Osteoblast (primary cell): ENCODE measurements at regions not wholly inside any gene's neighbourhood (a gene's known extent, or its start where the extent isn't known, plus 50 kb on each side); places are given as distances from the start of the nearest gene placed in this dataset.

ENCODE experiments used
- DNase-seq: peaks from one replicate; pipeline ENCODE4 v3.0.0; 2011; ENCODE audit warnings: low spot score, mixed read lengths; ENCODE audit not compliant: insufficient read length; ENCODE audit errors: missing footprints
- H2AFZ ChIP-seq: 2 replicates; pipeline ENCODE4 v1.6.0; 2011; ENCODE audit warnings: mild to moderate bottlenecking, low read length
- H3K27ac ChIP-seq: 2 replicates; pipeline ENCODE4 v1.5.1; 2011; ENCODE audit warnings: mild to moderate bottlenecking, low read depth, low read length, moderate library complexity
- H3K27me3 ChIP-seq: 2 replicates; pipeline ENCODE4 v1.6.0; 2012; ENCODE audit warnings: mild to moderate bottlenecking, control low read depth, inconsistent platforms, low read length, moderate library complexity; ENCODE audit not compliant: insufficient read depth
- H3K36me3 ChIP-seq: 2 replicates; pipeline ENCODE4 v1.5.1; 2011; ENCODE audit warnings: mild to moderate bottlenecking, low read length, control low read depth, moderate library complexity; ENCODE audit not compliant: insufficient read depth
- H3K4me1 ChIP-seq: 2 replicates; pipeline ENCODE4 v1.5.1; 2011; ENCODE audit warnings: mild to moderate bottlenecking, low read length, control low read depth, moderate library complexity; ENCODE audit not compliant: insufficient read depth
- H3K4me2 ChIP-seq: 2 replicates; pipeline ENCODE4 v1.6.0; 2011; ENCODE audit warnings: mild to moderate bottlenecking, low read length; ENCODE audit not compliant: insufficient read depth
- H3K4me3 ChIP-seq: fragments of 200-600 bp; sonication (generic); 3 replicates; pipeline ENCODE4 v1.5.1; 2012; ENCODE audit warnings: mild to moderate bottlenecking, low read length, inconsistent platforms; ENCODE audit not compliant: insufficient read depth
- H3K79me2 ChIP-seq: 2 replicates; pipeline ENCODE4 v1.6.0; 2012; ENCODE audit warnings: mild to moderate bottlenecking, low read length, control low read depth, inconsistent platforms; ENCODE audit not compliant: insufficient read depth
- H3K9me3 ChIP-seq: 2 replicates; pipeline ENCODE4 v1.5.1; 2011; ENCODE audit warnings: low read depth, low read length, control low read depth
- H4K20me1 ChIP-seq: 2 replicates; pipeline ENCODE4 v1.6.0; 2012; ENCODE audit warnings: mild to moderate bottlenecking, low read length, control low read depth; ENCODE audit not compliant: insufficient read depth
- TF ChIP-seq, protein P1 (sequence below): IDR thresholded peaks from 2 replicates; pipeline ENCODE4 v1.5.1; 2011; ENCODE audit warnings: mild to moderate bottlenecking, low read depth, low read length, moderate library complexity; ENCODE audit errors: extremely low read depth

DNA sequence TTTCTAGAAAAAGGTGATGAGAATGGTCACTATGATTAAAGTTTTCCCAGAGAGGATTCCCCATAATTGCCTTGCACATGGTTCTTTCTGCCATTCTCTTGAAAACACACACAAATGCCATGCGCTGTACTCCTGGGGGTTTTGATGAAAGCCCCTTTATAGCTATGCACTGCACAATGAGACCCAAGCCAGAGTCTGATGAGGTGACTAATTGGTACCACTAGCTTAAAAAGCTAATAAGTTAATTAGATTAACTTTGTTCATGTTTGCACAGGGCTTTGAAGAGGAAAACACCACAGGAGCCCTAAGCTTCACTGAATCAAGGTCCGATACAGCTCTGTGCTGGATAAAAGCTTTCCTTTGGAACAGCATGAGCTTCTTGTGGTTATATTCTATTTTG lies 132.2 kb downstream of the NKX6-1 start:
- Histone ChIP-seq H3K4me3 (no peak overlapping the region), H4K20me1 (no peaks in the 10 kb centered on the region), H3K9me3 (no peaks in the 10 kb centered on the region), H2AFZ (no peak overlapping the region), H3K27me3 (no peaks in the 10 kb centered on the region), H3K36me3 (no peaks in the 10 kb centered on the region), H3K27ac (no peak overlapping the region), H3K4me2 (no peak overlapping the region), H3K79me2 (no peaks in the 10 kb centered on the region), H3K4me1 (no peaks in the 10 kb centered on the region)
- no peak for DNase-seq
- TF ChIP-seq, protein P1, sequence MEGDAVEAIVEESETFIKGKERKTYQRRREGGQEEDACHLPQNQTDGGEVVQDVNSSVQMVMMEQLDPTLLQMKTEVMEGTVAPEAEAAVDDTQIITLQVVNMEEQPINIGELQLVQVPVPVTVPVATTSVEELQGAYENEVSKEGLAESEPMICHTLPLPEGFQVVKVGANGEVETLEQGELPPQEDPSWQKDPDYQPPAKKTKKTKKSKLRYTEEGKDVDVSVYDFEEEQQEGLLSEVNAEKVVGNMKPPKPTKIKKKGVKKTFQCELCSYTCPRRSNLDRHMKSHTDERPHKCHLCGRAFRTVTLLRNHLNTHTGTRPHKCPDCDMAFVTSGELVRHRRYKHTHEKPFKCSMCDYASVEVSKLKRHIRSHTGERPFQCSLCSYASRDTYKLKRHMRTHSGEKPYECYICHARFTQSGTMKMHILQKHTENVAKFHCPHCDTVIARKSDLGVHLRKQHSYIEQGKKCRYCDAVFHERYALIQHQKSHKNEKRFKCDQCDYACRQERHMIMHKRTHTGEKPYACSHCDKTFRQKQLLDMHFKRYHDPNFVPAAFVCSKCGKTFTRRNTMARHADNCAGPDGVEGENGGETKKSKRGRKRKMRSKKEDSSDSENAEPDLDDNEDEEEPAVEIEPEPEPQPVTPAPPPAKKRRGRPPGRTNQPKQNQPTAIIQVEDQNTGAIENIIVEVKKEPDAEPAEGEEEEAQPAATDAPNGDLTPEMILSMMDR, result no peak

DNA sequence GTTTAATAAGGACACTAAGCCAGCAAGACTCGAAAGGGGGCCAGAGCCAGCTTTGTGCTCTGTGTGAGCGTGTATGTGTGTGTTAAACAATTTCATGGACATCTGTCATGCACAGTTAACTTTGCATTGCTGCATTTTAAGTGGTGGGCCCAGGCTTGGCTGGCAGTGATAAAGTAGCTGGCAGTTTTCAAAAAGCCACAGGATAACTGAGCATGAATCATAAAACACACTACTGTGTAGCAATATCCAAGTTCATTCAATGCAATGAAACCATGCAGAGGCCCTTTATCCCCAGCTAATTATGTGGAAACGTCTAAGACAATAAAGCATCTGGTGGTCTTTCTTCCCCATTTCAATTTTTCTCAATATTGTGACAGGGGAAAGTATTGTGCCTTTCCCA lies 132.9 kb downstream of the NKX6-1 start:
- Histone ChIP-seq H3K4me3 (no peak overlapping the region), H3K27me3 (no peaks in the 10 kb centered on the region), H3K79me2 (no peaks in the 10 kb centered on the region), H3K4me1 (no peaks in the 10 kb centered on the region), H3K36me3 (no peaks in the 10 kb centered on the region), H2AFZ (no peak overlapping the region), H4K20me1 (no peaks in the 10 kb centered on the region), H3K9me3 (no peaks in the 10 kb centered on the region), H3K27ac (no peak overlapping the region), H3K4me2 (no peak overlapping the region)
- TF ChIP-seq, protein P1, result no peak
- DNase-seq, result no peak

DNA sequence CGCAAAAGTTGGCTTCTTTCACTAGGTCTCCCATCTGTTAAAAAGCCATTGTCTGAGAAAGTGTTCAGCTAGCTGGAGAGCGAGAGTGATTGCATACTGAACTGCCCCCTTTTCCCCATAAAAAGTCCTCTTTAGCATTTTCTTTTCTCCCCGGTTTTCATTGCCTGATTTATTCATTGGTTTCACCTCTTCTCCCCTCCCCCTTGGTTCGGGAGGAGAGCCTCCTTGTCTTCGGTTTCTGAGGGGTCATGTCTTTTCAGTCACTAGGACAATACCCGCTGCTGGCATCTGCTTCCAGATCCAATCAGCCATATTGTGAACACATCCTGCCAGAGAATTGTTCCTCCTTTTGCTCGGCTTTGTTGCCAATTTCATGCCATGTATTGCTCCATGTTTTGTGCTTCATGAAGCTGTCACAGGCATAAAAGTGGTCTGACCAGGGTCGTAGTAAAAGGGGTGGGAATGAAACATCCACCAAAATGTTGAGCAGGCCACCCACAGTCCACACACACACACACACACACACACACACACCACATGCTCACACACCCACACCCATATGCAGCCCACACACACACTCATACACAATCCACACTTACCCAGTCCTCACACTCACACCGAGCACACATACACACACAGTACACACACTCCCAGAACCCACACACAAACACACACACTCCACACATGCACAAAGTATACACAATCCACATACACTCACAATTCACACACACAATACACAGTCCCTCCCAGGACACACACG lies 136.0 kb downstream of the NKX6-1 start:
- H3K36me3 ChIP-seq, result no peaks in the 10 kb centered on the region
- no peak for DNase-seq
- H3K4me2 ChIP-seq, result no peak overlapping the region
- no peaks in the 10 kb centered on the region for H3K79me2 ChIP-seq
- TF ChIP-seq, protein P1, result no peak
- H3K27me3 ChIP-seq, result no peaks in the 10 kb centered on the region
- no peaks in the 10 kb centered on the region for H3K4me1 ChIP-seq
- no peak overlapping the region for H3K4me3 ChIP-seq
- H4K20me1 ChIP-seq, result no peaks in the 10 kb centered on the region
- no peak overlapping the region for H2AFZ ChIP-seq
- H3K9me3 ChIP-seq, result no peaks in the 10 kb centered on the region
- no peak overlapping the region for H3K27ac ChIP-seq

DNA sequence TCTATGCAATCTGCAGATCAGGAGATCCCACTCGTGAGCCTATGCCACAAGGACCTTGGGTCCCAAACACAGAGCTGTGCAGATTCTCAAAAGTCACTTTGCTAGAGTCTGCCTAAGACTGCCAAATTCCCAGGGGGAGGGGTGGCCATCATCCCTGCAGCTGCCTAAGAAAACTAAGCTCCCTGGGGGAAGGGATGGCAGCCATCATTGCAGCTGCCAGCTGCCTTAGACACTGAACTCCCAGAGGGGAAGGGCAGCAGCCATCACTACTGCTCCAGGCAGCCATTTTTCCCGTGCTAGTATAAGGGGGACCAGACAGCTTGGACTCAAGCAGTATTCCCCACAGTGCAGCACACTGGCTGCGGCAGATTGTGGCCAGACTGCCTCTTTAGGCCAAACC lies 156.9 kb downstream of the NKX6-1 start:
- Histone ChIP-seq H3K79me2 (no peaks in the 10 kb centered on the region), H3K9me3 (no peaks in the 10 kb centered on the region), H3K4me1 (no peaks in the 10 kb centered on the region), H3K27me3 (no peaks in the 10 kb centered on the region), H3K27ac (no peak overlapping the region), H3K36me3 (no peaks in the 10 kb centered on the region), H4K20me1 (no peaks in the 10 kb centered on the region), H3K4me3 (no peak overlapping the region), H3K4me2 (no peak overlapping the region), H2AFZ (no peak overlapping the region)
- no peak for DNase-seq
- TF ChIP-seq, protein P1, result no peak
